Osteoblast (primary cell): ENCODE measurements at regions not wholly inside any gene's neighbourhood (a gene's known extent, or its start where the extent isn't known, plus 50 kb on each side); places are given as distances from the start of the nearest gene placed in this dataset.

Experiments
- DNase-seq: peaks from one replicate; pipeline ENCODE4 v3.0.0; 2011; ENCODE audit warnings: low spot score, mixed read lengths; ENCODE audit not compliant: insufficient read length; ENCODE audit errors: missing footprints
- H2AFZ ChIP-seq: 2 replicates; pipeline ENCODE4 v1.6.0; 2011; ENCODE audit warnings: mild to moderate bottlenecking, low read length
- H3K27ac ChIP-seq: 2 replicates; pipeline ENCODE4 v1.5.1; 2011; ENCODE audit warnings: mild to moderate bottlenecking, low read depth, low read length, moderate library complexity
- H3K27me3 ChIP-seq: 2 replicates; pipeline ENCODE4 v1.6.0; 2012; ENCODE audit warnings: mild to moderate bottlenecking, control low read depth, inconsistent platforms, low read length, moderate library complexity; ENCODE audit not compliant: insufficient read depth
- H3K36me3 ChIP-seq: 2 replicates; pipeline ENCODE4 v1.5.1; 2011; ENCODE audit warnings: mild to moderate bottlenecking, low read length, control low read depth, moderate library complexity; ENCODE audit not compliant: insufficient read depth
- H3K4me1 ChIP-seq: 2 replicates; pipeline ENCODE4 v1.5.1; 2011; ENCODE audit warnings: mild to moderate bottlenecking, low read length, control low read depth, moderate library complexity; ENCODE audit not compliant: insufficient read depth
- H3K4me2 ChIP-seq: 2 replicates; pipeline ENCODE4 v1.6.0; 2011; ENCODE audit warnings: mild to moderate bottlenecking, low read length; ENCODE audit not compliant: insufficient read depth
- H3K4me3 ChIP-seq: fragments of 200-600 bp; sonication (generic); 3 replicates; pipeline ENCODE4 v1.5.1; 2012; ENCODE audit warnings: mild to moderate bottlenecking, low read length, inconsistent platforms; ENCODE audit not compliant: insufficient read depth
- H3K79me2 ChIP-seq: 2 replicates; pipeline ENCODE4 v1.6.0; 2012; ENCODE audit warnings: mild to moderate bottlenecking, low read length, control low read depth, inconsistent platforms; ENCODE audit not compliant: insufficient read depth
- H3K9me3 ChIP-seq: 2 replicates; pipeline ENCODE4 v1.5.1; 2011; ENCODE audit warnings: low read depth, low read length, control low read depth
- H4K20me1 ChIP-seq: 2 replicates; pipeline ENCODE4 v1.6.0; 2012; ENCODE audit warnings: mild to moderate bottlenecking, low read length, control low read depth; ENCODE audit not compliant: insufficient read depth
- TF ChIP-seq, protein P1 (sequence below): IDR thresholded peaks from 2 replicates; pipeline ENCODE4 v1.5.1; 2011; ENCODE audit warnings: mild to moderate bottlenecking, low read depth, low read length, moderate library complexity; ENCODE audit errors: extremely low read depth

DNA sequence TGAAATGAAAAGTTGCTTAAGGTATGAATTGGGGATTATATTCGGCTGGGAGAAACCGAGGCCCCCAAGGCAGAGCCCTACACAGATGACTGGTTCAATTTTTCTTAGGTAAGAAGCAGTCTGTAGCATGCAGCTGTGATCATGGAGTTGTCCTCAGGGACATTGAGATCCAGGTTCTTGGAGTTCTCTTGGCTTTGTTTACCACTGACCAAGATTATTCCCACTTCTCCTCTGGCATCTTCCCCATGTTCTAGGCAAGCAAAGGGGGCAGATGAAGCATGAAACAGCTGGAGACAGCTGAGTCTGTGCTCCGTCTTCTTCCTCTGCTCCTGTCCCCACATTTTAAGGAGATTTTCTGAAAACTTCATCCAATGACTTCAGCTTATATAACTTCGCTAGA lies 129.5 kb upstream of the BMPER start:
- Histone ChIP-seq H3K27me3 (no peaks in the 10 kb centered on the region), H3K4me3 (no peak overlapping the region), H3K79me2 (no peaks in the 10 kb centered on the region), H3K27ac (no peak overlapping the region), H2AFZ (no peak overlapping the region), H3K4me1 (peaks cover 24% of the 10 kb centered on the region), H3K4me2 (no peak overlapping the region), H3K9me3 (no peaks in the 10 kb centered on the region), H3K36me3 (no peaks in the 10 kb centered on the region), H4K20me1 (no peaks in the 10 kb centered on the region)
- TF ChIP-seq, protein P1, sequence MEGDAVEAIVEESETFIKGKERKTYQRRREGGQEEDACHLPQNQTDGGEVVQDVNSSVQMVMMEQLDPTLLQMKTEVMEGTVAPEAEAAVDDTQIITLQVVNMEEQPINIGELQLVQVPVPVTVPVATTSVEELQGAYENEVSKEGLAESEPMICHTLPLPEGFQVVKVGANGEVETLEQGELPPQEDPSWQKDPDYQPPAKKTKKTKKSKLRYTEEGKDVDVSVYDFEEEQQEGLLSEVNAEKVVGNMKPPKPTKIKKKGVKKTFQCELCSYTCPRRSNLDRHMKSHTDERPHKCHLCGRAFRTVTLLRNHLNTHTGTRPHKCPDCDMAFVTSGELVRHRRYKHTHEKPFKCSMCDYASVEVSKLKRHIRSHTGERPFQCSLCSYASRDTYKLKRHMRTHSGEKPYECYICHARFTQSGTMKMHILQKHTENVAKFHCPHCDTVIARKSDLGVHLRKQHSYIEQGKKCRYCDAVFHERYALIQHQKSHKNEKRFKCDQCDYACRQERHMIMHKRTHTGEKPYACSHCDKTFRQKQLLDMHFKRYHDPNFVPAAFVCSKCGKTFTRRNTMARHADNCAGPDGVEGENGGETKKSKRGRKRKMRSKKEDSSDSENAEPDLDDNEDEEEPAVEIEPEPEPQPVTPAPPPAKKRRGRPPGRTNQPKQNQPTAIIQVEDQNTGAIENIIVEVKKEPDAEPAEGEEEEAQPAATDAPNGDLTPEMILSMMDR: no peak
- DNase-seq: no peak

DNA sequence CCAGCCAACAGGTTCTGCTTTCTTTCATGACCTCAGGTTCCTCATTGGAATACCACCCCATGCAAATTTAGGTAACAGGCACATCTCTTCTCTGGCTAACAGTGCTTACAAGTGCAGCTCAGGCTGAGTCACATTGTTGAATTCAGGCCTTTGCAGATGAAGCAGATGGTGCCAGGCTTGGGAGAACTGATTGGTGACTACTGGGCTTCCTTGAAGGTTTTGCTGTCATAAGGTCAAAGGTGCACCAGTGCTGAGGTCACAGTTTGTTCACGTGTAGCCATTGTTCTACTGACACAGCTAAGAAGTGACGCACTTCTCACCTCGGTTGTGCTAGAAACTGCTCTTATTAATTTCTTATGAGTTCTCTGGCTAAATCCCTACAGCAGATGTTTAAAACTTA lies 128.6 kb upstream of the BMPER start:
- TF ChIP-seq, protein P1: no peak
- no peak overlapping the region for H3K27ac ChIP-seq
- no peak overlapping the region for H2AFZ ChIP-seq
- no peak overlapping the region for H3K4me3 ChIP-seq
- peaks cover 33% of the 10 kb centered on the region for H3K4me1 ChIP-seq
- no peaks in the 10 kb centered on the region for H4K20me1 ChIP-seq
- H3K9me3 ChIP-seq: no peaks in the 10 kb centered on the region
- H3K4me2 ChIP-seq: no peak overlapping the region
- no peaks in the 10 kb centered on the region for H3K27me3 ChIP-seq
- no peak for DNase-seq
- H3K79me2 ChIP-seq: no peaks in the 10 kb centered on the region
- H3K36me3 ChIP-seq: no peaks in the 10 kb centered on the region

DNA sequence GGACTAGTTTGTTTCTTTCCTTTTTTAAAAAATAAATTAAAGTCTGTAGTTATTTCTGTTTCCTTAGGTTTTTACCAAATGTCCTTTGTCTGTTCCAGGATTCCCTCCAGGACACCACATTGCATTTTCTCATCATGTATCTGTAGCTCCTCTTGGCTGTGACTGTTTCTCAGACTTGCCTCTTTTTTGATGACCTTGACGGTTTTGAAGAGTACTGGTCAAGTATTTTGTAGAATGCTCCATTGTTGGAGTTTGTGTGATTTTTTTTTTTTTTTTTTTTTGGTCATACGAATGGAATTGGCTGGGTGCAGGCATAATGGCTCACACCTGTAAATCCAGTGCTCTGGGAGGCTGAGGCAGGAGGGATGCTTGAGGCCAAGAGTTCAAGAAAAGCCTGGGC lies 127.1 kb upstream of the BMPER start:
- no peak overlapping the region for H3K27ac ChIP-seq
- DNase-seq: no peak
- no peaks in the 10 kb centered on the region for H3K36me3 ChIP-seq
- no peaks in the 10 kb centered on the region for H3K79me2 ChIP-seq
- no peak overlapping the region for H3K4me3 ChIP-seq
- H2AFZ ChIP-seq: no peak overlapping the region
- H3K4me1 ChIP-seq: peaks cover 31% of the 10 kb centered on the region
- H3K4me2 ChIP-seq: no peak overlapping the region
- no peaks in the 10 kb centered on the region for H4K20me1 ChIP-seq
- TF ChIP-seq, protein P1: no peak
- peaks cover 4% of the 10 kb centered on the region for H3K9me3 ChIP-seq
- H3K27me3 ChIP-seq: no peaks in the 10 kb centered on the region

DNA sequence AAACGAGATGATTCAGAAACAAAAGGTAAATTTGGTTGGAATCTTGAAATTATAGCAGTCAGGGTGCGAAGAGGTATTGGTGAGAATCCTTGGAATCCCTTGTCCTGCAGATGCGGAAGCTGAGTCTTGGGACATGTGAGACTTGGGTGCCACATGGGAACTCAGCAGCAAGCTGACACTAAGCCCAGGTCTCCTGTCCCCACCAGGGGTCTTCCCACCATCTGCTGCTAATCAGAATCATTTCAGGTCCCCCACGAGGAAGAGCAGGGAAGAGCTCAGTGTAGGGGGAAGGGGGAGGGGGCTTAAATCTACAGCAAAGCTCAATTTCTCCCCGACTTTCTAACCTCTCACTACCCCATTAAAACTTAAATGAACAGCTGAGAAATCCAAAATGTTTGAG lies 126.1 kb upstream of the BMPER start:
- peaks cover 25% of the 10 kb centered on the region for H3K4me1 ChIP-seq
- TF ChIP-seq, protein P1: no peak
- H3K27me3 ChIP-seq: no peaks in the 10 kb centered on the region
- no peak overlapping the region for H3K4me3 ChIP-seq
- DNase-seq: no peak
- no peaks in the 10 kb centered on the region for H4K20me1 ChIP-seq
- H3K9me3 ChIP-seq: peaks cover 4% of the 10 kb centered on the region
- H3K79me2 ChIP-seq: no peaks in the 10 kb centered on the region
- no peaks in the 10 kb centered on the region for H3K36me3 ChIP-seq
- H3K27ac ChIP-seq: no peak overlapping the region
- no peak overlapping the region for H3K4me2 ChIP-seq
- H2AFZ ChIP-seq: no peak overlapping the region
